Left lobe of liver (tissue), 2 donors: ENCODE measurements at regions not wholly inside any gene's neighbourhood (a gene's known extent, or its start where the extent isn't known, plus 50 kb on each side); places are given as distances from the start of the nearest gene placed in this dataset.
"Not testable (repeated sequence)": the region's sequence is repeated elsewhere in the genome, so short reads cannot be mapped to it uniquely, and the experiment has no call there.

ENCODE experiments used
- ATAC-seq: fragments of 200-7000 bp; cut with Tn5 transposase; one replicate; pipeline ENCODE4 v1.9.1; 2020; ENCODE audit warnings: mild to moderate bottlenecking, moderate library complexity
- DNase-seq: peaks from one replicate; pipeline ENCODE4 v3.0.0-alpha.2; 2020; ENCODE audit warnings: low spot score
- donor health status: DM: no; HTN: no; CAD: no; lungs with moderate emphysema.
- donor health status: DM: no; HTN: yes; CAD: no.

DNA sequence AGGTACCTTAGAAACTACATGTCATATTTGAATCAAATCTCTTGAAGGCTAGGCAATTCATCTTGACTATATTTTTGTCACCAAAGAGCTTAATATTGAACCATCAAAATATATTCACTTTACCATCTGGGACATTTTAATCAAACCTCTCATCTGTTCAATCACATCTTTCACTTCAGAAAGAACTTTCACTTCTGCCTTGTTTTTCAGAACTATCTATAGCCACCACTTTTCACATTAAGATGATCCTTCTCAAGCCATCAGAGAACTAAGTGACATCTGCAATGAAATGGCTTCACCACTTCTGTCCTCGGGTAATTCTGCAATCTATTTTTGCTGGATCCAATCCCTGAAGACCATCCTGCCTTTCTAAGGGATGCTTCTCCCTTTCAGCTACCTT, 57.8 kb downstream of the OR2B2 start:
- ATAC-seq (no peak), DNase-seq (no peak)

DNA sequence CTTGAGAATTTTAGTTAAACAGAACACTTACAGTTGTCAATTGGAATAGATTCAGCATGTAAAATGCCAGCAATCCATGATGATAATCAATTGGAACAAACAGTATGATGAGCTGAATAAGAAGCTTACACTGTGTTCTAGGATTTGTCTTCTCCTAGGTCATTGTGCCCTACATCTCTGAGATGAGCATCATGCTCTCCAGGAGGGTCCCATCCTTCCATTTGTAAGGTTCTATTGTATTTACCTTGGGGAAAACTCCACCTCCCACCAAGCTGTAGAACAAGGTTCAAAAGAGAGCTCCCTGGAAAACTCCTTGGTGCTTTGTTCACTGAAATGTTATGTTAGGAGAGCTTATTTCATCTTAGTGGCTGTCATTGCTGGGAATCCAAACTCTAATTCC, 60.8 kb downstream of the OR2B2 start:
- ATAC-seq (no peak), DNase-seq (no peak)

DNA sequence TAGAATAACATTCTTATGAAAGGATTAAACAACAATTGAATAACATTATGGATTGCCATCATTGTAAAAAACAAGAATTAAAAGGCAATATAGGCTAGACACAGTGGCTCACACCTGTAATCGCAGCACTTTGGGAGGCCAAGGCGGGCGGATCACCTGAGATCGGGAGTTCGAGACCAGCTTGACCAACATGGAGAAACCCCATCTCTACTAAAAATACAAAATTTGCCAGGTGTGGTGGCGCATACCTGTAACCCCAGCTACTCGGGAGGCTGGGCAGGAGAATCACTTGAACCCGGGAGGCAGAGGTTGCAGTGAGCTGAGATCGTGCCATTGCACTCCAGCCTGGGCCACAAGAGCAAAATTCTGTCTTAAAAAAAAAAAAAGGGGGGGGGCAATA, 63.2 kb downstream of the OR2B2 start:
- not testable (repeated sequence) for DNase-seq, ATAC-seq

DNA sequence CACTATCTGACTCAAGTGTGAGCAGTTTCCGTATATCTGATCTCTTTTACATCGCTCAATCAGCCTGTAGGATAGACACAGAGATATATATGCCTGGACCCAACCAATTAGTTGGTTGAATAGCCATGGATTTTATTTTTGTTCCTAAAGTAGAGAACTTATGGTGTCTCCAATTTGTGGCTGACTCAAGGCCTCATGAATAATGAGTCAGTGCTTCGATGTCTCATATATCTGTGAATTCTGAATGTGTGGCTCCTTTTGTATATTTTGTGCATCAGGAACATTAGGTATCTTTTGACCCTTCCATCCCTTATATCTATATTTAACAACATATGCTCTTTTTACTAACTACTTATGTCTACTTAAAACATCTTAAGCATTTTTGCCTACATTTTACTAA, 64.5 kb downstream of the OR2B2 start:
- ATAC-seq = no peak

DNA sequence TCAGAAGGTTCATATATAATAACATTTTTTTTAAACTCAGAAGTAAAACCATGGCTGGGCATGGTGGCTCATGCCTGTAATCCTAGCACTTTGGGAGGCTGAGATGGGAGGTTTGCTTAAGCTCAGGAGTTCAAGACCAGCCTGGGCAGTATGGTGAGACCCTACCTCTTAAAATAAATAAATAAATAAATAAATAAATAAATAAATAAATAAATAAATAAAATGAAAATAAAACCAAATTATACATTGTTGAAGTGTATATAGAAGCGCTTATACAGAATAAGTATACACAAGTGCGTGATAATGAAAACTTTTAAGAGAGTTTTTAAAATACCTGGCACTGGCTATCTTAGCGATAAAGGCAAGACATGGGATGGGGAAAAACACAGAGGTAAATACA, 71.6 kb downstream of the OR2B2 start:
- no peak for DNase-seq
- no peak for ATAC-seq

More for the DNA sequence above, 64.5 kb downstream of the OR2B2 start:
- no peak for DNase-seq

DNA sequence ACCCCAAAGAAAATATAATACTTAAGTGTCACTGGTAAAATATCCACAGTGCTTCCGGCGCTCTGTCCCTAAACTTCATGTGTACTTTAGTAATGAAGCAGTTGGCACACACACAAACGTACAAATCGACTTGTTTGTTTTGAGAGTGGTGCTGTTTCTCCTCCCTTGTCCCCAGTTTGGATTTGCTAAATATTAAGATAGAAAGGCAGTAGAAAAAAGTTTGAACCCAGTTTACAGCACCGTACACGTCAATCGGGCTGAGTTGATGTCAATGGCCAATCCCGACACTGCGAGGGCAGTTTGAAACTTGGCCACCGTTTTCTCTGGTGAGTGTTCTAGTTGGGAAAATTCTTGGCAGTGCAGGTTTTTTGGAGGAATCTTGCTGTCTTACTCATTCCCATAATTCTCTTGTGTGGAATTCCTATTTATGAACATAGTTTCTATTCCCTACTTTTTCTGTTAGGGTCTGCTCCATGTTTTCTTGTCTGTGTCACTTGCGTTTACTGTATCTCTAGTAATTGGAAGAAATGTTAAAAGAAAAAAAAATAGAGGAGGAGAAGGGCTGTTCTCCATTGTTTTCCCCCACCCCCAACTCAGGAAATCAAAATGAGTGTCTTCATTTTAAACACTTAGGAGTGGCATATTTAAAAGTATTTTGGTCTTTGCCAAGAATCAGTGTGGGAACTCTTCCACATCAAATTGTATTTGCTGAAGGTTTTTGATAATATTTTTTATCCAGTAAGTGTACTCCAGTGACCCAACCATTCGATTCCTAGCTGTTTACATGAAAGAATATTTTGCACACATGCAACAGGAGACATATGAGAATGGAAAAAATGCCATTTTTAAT, 72.3 kb downstream of the OR2B2 start:
- DNase-seq = peak; percentile 77
- peak; percentile 47 for ATAC-seq

DNA sequence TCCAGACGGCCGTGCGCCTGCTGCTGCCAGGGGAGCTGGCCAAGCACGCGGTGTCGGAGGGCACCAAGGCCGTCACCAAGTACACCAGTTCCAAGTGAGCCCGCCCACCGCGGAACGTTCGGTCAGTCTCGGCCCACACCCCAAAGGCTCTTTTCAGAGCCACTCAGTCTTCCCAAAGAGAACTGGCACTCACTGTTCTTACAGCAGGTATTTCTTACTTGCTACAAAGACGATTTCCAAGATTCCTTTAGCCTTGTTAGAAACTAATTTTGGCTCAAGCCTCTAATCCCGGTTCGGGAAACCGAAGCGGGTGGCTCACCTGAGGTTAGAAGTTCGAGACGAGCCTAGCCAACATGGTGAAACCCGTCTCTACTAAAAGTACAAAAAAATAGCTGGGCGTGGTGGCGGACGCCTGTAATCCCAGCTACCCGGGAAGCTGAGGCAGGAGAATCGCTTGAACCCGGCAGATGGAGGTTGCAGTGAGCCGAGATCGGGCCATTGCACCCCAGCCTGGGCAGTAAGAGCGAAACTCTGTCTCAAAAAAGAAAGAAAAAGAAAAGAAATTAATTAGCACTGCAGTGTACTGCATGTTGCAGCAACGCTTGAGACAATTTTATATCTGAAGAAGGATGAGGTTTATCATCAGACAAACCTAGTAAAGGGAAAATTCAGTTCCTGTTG, 73.1 kb downstream of the OR2B2 start:
- DNase-seq (no peak), ATAC-seq (peak; percentile 50)

DNA sequence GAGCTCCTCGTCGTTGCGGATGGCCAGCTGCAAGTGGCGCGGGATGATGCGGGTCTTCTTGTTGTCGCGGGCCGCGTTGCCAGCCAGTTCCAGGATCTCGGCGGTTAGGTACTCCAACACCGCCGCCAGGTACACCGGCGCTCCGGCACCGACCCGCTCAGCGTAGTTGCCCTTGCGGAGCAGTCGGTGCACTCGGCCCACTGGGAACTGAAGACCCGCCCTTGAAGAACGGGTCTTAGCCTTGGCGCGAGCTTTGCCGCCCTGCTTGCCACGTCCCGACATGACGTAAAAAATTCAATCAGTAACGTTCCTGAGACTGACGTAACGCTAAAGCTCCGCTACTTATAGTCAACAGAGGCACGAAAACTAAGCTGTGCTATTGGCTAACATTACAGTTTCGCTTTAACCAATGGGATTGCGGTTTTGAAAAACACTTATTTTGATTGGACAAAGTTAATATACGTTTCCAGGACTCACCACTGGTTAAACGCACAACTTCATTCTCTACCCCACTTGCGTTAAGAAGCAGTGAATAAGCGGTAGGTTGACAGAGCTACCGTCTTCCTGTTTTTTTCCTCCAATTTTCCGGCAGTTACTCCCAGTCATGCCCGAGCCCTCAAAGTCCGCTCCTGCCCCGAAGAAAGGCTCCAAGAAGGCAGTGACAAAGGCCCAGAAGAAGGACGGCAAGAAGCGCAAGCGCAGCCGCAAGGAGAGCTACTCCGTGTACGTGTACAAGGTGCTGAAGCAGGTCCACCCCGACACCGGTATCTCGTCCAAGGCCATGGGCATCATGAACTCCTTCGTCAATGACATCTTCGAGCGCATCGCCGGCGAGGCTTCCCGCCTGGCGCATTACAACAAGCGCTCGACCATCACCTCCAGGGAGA, 73.9 kb downstream of the OR2B2 start:
- DNase-seq (peak; percentile 81), ATAC-seq (peak; percentile 78)

DNA sequence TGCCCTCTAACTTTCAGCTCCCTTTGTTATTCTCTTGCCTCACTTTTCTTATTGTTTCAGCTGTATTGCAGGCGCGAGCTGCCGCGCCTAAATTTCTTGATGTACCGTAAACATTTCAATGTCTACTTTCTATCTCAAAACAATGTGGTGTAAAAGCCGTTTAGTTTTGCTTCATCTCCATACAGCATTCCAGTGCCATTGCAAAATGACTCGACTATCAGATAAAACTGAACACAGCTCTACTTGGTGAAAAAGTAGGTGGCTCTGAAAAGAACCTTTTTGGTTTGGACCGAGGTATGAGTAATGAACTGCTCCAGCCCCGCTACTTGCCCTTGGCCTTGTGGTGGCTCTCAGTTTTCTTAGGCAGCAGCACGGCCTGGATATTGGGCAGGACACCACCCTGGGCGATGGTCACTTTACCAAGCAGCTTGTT, 74.6 kb downstream of the OR2B2 start:
- DNase-seq = no peak
- peak; percentile 27 for ATAC-seq

DNA sequence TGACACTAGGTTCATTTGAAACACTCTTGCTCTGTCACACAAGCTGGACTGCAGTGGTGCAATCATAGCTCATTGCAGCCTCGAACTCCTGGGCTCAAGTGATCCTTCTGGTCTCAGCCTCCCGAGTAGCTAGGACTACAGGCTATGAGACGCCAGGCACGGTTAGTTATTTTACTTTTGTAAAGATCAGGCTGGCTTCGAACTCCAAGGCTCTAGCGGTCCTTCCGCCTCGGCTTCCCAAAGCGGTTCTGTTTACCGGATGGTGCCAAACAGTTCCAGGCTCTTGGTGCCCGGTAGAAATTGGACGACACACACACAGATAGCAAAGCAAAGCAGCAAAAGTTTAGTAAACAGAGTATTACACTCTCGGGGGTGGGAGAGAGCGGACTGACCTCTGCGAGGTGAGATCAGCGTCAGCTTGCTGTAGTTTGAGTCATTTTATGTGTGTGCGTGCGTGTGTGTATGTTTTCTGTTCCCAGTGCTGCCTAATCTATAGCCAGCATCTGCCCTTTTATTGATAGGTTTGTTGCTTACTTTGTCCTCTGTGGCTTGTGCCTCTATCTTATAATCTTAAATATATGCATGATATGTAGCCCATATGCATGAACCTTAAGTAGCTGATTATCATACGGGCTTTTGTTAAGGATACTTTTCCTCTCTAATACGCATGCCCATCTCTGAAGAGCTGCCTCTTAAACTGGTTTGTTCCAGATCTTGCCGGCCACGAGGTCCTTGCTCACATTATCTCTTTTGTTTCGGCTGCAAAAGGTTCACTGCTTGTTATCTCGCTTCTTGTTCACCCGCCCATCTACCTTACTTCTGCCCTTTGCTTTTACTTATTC, 75.2 kb downstream of the OR2B2 start:
- ATAC-seq (peak; percentile 56), DNase-seq (peak; percentile 71)

DNA sequence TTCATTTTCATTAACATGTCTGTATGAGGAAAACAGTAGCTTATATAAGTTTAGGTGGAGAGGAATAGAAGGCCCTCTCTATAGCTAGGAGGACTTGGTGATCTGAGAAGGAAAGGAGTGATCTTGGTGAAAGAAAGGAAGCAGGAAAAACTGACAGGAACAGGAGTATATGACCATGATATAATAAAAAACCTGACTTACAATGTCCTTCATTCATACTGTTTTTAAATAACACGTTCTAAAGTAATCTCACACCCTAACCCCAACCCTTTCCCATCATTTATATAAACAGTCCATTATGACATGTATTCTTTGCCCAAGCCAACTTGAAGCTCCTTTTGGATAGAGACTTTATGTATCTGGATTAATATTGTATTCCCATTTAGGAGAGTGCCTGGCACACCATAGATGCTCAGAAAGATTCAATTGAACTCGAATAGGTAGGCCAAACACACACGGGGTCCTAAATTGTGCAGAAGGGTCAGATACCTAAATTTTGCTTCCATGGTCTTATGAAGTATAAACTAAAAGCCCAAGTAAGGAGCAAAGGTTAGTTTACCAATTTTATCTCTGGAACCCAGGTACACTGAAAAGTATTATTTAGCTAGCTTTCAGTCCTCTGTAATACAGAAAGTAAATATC, 75.9 kb downstream of the OR2B2 start:
- ATAC-seq (no peak), DNase-seq (no peak)

DNA sequence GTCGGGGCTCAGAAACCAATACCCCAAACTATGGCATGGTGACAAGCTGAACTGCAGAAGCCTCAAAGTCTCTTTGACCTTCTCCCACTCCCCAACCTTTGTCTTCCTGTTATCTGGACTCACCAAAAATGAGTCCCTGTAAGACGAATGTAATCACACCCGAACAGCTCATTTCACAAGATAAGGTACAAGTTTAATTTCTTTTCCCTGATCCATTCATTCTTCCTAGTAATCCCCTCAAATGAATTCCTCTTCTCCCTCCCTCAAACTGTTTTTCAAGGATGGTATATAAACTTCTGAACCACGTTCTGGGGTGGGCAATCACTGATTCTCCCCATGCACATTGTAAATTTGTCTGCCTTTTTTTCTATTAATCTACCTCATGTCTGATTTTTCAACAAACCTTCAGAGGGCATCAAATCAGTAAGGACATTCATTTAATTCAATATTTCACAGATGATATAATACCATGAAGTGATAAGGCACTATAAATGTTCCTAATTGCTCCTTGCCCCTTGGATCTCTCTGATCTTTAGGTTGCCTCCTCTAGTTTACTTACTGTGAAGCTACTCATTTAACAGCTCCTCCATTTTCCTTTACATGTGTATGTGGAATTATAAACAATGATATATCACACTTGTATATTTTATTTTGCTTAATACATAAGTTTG, 77.2 kb downstream of the OR2B2 start:
- ATAC-seq (no peak), DNase-seq (no peak)

DNA sequence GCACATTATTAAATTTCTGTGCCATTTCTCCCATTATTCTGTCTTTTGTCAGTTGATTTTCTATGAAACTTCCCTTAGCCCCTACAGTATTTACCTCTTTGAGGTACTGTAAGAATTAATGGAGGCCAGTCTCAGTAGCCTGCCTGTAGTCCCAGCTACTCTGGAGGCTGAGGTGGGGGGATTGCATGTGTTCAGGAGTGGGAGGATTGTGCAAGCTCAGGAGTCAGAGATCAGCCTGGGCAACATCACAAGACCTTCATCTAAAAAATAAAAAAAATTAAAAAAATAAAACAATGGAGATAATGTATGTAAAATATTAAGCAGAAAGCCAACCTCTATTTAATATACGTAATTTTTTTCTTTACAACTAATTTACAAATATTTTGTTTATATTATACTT, 77.8 kb downstream of the OR2B2 start:
- ATAC-seq = no peak
- DNase-seq = no peak

DNA sequence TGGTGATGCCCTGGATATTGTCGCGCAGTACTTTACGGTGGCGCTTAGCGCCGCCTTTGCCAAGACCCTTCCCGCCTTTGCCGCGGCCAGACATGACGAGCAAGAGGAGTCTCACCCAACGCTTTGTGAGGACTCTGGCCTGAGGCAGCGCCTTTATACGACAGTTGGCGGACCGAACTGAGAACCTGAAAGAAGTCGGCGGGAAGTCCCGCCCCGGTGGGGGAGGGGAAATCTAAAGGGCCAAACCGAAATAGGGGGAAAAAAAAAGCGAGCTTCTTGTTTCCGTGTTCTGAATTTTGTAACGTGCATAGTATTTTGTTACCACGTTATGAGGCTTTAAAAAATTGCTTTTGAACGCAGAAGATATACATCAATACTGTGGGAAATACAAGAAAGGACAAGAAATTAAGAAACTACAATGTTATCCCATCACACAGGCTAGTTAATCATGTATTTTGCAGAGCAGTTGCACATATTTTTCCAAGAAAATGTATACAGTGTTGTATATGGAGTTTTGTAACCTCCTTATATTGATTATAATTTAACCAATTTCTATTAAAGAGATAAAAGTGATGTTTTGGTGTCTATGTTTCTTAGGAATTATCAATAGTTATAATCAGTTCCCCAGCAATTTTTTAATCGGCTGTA, 80.6 kb downstream of the OR2B2 start:
- ATAC-seq (peak; percentile 94), DNase-seq (peak; percentile 88)

DNA sequence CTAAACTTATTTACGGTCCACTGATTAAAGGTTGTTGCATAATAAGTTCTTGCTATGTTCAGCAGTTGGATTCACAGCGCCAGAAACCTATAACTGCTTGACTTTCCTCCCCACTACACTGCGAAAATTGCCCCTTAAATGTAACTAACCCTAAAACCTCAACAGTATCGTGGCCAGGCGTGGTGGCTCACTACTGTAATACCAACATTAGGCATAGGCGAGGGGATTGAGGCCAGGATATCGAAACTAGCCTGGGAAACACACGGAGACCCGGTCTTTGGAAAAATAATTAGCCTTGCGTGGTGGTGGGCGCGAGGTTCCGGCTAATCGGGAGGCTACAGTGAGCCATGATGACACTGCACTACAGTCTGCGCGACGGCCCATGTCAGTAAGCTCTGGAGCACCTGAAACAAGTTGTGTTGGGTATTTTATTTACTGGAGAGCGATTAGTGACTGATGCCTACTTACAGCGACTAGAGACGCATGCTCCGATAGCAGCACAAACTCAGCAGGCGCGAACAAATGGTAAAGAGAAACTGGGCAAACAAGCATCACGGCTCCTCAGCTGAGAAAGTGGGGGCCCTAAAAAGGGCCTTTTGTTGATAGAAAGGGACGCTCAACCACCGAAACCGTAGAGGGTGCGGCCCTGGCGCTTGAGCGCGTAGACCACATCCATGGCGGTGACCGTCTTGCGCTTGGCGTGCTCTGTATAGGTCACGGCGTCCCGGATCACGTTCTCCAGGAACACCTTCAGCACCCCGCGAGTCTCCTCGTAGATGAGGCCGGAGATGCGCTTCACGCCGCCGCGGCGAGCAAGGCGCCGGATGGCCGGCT, 81.4 kb downstream of the OR2B2 start:
- DNase-seq = not testable (repeated sequence)
- peak; percentile 68 for ATAC-seq

DNA sequence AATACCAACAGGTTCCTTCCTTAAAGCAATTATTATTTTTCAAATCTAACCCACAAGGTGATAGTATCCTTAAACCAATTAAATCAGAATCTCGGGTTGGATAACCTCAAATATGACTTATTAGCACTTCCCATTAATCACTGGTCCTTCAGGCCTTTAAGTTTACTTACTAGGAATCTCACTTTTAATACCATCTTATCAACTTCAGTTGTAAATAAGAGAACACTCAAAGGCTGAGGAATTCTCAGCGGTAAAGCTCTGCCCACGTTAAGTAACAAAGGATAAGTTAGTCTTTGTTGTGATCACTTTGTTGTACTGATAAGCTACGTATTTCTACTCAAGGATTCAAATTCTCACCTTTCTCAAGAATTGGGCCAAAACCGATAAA, 82.0 kb downstream of the OR2B2 start:
- DNase-seq (no peak), ATAC-seq (no peak)

DNA sequence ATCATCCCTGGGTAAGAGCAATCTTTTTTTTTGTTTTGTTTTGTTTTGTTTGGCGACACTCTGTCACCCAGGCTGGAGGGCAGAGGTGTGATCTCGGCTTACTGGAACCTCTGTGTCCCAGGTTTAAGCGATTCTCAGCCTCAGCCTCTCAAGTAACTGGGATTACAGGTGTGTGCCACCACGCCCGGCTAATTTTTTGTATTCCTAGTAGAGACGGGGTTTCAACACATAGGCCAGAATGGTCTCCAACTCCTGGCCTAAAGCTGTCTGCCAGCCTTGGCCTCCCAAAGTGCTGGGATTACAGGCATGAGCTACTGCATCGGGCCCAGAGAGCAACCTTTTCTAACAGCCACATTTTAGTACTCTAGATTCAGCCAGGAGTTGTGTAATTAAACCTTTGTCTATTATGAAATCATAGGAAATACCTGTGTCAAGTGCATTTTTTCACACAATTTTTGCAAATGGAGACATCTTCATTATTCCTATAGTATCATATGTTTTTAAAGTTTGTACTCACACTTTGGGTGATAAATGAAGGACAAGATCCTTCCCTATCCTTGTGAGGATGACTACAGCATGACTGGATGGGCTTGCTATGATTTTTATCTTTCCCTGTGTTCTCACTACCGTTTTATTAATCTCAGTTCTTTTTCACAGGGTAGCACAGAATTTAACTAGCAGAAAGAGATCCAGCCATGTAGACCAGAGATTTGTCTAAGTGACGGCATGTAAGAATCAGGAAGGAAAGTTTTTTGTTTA, 82.6 kb downstream of the OR2B2 start:
- DNase-seq (no peak), ATAC-seq (peak; percentile 49)
